NB4 (cell line): ENCODE measurements at regions not wholly inside any gene's neighbourhood (a gene's known extent, or its start where the extent isn't known, plus 50 kb on each side); places are given as distances from the start of the nearest gene placed in this dataset.

Experiments
- POLR2A ChIP-seq: IDR thresholded peaks from 2 replicates; pipeline ENCODE4 v1.6.1; 2011; ENCODE audit warnings: mild to moderate bottlenecking; ENCODE audit not compliant: insufficient read length; ENCODE audit errors: extremely low read depth
- TF ChIP-seq, protein P1 (sequence below): IDR thresholded peaks from one replicate; pipeline ENCODE4 v1.5.1; 2012; ENCODE audit warnings: low read depth, low read length

DNA sequence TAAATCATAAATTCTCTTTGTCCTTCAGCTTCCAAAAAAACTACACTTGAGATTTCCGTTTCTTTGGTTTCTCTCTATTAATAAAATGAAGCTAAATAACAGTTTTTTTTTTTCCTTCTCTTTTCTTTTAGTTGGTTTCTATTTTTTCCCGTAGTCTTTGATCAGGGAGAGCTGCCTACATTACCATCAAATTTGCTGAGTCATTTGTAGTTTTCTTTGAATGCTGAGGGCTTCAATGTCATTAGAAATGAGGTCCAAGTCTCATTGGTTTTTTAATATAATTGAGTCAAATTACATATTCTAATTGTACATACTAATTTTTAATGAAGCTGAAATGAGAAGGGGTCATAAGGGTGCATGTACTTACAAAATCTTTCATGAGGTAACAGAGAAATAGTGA lies 550.2 kb downstream of the GBA3 start:
- TF ChIP-seq, protein P1, sequence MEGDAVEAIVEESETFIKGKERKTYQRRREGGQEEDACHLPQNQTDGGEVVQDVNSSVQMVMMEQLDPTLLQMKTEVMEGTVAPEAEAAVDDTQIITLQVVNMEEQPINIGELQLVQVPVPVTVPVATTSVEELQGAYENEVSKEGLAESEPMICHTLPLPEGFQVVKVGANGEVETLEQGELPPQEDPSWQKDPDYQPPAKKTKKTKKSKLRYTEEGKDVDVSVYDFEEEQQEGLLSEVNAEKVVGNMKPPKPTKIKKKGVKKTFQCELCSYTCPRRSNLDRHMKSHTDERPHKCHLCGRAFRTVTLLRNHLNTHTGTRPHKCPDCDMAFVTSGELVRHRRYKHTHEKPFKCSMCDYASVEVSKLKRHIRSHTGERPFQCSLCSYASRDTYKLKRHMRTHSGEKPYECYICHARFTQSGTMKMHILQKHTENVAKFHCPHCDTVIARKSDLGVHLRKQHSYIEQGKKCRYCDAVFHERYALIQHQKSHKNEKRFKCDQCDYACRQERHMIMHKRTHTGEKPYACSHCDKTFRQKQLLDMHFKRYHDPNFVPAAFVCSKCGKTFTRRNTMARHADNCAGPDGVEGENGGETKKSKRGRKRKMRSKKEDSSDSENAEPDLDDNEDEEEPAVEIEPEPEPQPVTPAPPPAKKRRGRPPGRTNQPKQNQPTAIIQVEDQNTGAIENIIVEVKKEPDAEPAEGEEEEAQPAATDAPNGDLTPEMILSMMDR: no peak
- TF ChIP-seq POLR2A: no peak
